ENCODE measurements at regions not wholly inside any gene's neighbourhood (a gene's known extent, or its start where the extent isn't known, plus 50 kb on each side); places are given as distances from the start of the nearest gene placed in this dataset.

DNA sequence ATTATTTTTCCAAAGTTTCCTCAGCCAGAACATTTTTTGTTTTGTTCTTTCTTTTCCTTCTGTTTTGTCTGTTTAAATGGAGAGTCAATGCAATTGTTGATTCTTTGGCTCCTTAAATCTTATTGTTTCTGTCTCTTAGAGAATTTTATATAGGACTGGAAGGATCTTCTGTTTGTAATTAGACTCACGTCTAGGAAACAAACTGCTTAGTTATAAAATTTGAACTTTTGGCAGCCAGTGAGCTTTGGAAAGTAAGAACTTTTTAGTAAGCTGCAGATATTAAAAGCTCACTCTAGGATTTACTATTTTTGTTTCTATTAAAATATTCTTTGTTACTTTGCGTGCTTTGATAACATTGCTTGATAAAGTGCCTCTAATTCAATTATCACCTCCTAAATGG lies 109.8 kb upstream of the HNRNPU start:
- no peaks in the 10 kb centered on the region for H3K36me3 ChIP-seq (ENCODE audit: insufficient read depth, low read length)
- DNase-seq = no peak
- H2AFZ ChIP-seq (ENCODE audit: low read depth, low read length) = no peak overlapping the region
- H4K20me1 ChIP-seq (ENCODE audit: insufficient read depth, low read length) = no peaks in the 10 kb centered on the region
- no peak overlapping the region for H3K9ac ChIP-seq (ENCODE audit: low read depth, low read length)
- no peak overlapping the region for H3K27ac ChIP-seq (ENCODE audit: low read length)
- no peaks in the 10 kb centered on the region for H3K27me3 ChIP-seq (ENCODE audit: insufficient read depth, low read length, poor library complexity)
- no peaks in the 10 kb centered on the region for H3K9me3 ChIP-seq (ENCODE audit: insufficient read depth, low read length, severe bottlenecking)
- peaks cover 18% of the 10 kb centered on the region for H3K4me1 ChIP-seq (ENCODE audit: insufficient read depth, low read length)
- no peak for TF ChIP-seq EZH2 (IDR thresholded peaks at IDR 0.05; ENCODE audit: borderline replicate concordance, low read depth, low read length, severe bottlenecking)
- TF ChIP-seq, protein P1, sequence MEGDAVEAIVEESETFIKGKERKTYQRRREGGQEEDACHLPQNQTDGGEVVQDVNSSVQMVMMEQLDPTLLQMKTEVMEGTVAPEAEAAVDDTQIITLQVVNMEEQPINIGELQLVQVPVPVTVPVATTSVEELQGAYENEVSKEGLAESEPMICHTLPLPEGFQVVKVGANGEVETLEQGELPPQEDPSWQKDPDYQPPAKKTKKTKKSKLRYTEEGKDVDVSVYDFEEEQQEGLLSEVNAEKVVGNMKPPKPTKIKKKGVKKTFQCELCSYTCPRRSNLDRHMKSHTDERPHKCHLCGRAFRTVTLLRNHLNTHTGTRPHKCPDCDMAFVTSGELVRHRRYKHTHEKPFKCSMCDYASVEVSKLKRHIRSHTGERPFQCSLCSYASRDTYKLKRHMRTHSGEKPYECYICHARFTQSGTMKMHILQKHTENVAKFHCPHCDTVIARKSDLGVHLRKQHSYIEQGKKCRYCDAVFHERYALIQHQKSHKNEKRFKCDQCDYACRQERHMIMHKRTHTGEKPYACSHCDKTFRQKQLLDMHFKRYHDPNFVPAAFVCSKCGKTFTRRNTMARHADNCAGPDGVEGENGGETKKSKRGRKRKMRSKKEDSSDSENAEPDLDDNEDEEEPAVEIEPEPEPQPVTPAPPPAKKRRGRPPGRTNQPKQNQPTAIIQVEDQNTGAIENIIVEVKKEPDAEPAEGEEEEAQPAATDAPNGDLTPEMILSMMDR (IDR thresholded peaks at IDR 0.05; ENCODE audit: borderline replicate concordance, extremely low read depth, low read length, poor library complexity, severe bottlenecking) = no peak
- H3K4me3 ChIP-seq (ENCODE audit: low read depth in 1 of 2, low read length in 2 of 2) = no peak overlapping the region
- peaks cover 54% of the 10 kb centered on the region for H3K79me2 ChIP-seq (ENCODE audit: insufficient read depth, low read length)
- H3K4me2 ChIP-seq (ENCODE audit: insufficient read depth, low read length) = no peak overlapping the region
- ATAC-seq (ENCODE audit: insufficient read depth, low read depth) = no peak

DNA sequence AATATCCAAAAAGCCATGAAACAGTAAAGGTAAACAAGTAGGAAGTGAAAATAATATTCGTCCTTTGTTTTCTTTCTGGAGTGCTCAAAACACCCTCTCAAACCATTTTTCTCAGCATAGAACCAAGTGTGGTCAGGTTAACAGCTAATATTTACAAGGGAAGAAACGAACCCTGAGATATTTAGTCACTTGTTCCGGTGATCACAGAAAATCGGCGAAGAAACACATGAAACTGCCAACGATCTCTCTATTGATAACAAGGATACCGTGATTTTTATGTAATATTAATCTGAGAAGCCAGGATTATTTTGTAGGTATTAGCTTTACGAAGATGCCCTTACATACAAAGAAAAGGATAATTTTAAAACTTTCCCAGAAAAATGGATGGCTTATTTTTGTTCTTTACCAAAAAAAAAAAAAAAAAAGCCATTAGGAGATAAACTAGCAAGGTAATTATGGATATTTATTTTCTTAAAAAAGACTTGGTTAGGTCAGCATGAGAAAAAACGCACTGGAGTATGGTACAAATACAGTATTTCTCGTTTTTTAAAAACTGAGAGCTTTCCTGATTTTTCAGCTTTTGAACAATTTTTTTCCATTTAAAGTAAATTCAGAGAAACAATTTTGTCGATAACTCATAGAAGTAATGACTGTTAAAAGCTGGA lies 107.3 kb upstream of the HNRNPU start:
- no peaks in the 10 kb centered on the region for H3K36me3 ChIP-seq (ENCODE audit: insufficient read depth, low read length)
- H4K20me1 ChIP-seq (ENCODE audit: insufficient read depth, low read length) = no peaks in the 10 kb centered on the region
- H3K27ac ChIP-seq (ENCODE audit: low read length) = peak overlapping the region; percentile 93
- H3K4me2 ChIP-seq (ENCODE audit: insufficient read depth, low read length) = peak overlapping the region; percentile 68
- TF ChIP-seq EZH2 (IDR thresholded peaks at IDR 0.05; ENCODE audit: borderline replicate concordance, low read depth, low read length, severe bottlenecking) = no peak
- TF ChIP-seq, protein P1 (IDR thresholded peaks at IDR 0.05; ENCODE audit: borderline replicate concordance, extremely low read depth, low read length, poor library complexity, severe bottlenecking) = no peak
- no peaks in the 10 kb centered on the region for H3K27me3 ChIP-seq (ENCODE audit: insufficient read depth, low read length, poor library complexity)
- ATAC-seq (ENCODE audit: insufficient read depth, low read depth) (no peak), DNase-seq (no peak)
- no peaks in the 10 kb centered on the region for H3K9me3 ChIP-seq (ENCODE audit: insufficient read depth, low read length, severe bottlenecking)
- H3K4me1 ChIP-seq (ENCODE audit: insufficient read depth, low read length) = peaks cover 21% of the 10 kb centered on the region
- peak overlapping the region; percentile 99 for H2AFZ ChIP-seq (ENCODE audit: low read depth, low read length)
- peaks cover 41% of the 10 kb centered on the region for H3K79me2 ChIP-seq (ENCODE audit: insufficient read depth, low read length)
- H3K4me3 ChIP-seq (ENCODE audit: low read depth in 1 of 2, low read length in 2 of 2) = peak overlapping the region; percentile 59
- peak overlapping the region; percentile 94 for H3K9ac ChIP-seq (ENCODE audit: low read depth, low read length)

DNA sequence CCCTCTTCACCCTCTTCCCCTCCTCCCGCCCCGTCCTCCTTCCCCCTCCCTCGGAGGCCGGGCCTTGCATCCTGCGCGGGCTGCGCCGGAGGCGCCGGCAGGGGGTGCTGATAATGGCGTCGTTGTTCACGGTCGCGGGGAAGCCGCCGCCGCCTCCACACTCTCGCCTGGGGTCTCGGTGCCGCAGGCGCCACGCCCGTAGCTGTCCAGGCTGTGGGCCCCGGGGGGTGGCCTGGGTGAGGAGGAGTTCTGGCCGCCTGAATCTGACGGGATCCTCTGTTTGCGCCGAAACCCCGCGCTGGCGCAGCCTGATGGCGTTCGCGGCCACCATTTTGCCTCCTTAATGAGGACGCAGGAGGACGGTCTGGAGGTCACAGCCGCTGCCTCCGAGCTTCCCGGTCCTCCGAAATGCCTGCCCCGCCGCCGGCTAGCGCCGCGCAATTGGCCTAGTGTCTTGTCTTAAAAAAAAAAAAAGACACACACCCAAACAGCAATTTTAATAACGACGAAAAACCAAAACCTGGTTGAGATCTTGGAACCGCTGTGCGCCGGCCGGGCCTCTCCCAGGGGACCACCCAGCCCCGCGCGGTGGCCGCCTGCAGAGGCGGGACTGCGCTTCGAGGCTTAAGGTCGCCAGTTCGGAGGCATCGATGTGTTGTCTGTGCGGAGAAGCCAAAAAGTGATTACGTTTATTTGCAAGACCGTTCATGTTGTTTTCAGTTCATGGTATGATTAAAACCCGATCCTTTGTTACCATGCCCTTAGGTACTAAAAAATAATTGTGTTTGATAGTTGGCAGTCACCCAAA lies 106.6 kb upstream of the HNRNPU start:
- Histone ChIP-seq H4K20me1 (ENCODE audit: insufficient read depth, low read length) (no peaks in the 10 kb centered on the region), H3K79me2 (ENCODE audit: insufficient read depth, low read length) (peaks cover 37% of the 10 kb centered on the region), H3K4me1 (ENCODE audit: insufficient read depth, low read length) (peaks cover 21% of the 10 kb centered on the region), H3K27me3 (ENCODE audit: insufficient read depth, low read length, poor library complexity) (no peaks in the 10 kb centered on the region), H3K4me2 (ENCODE audit: insufficient read depth, low read length) (peak overlapping the region; percentile 68), H3K36me3 (ENCODE audit: insufficient read depth, low read length) (no peaks in the 10 kb centered on the region), H3K27ac (ENCODE audit: low read length) (peak overlapping the region; percentile 93), H2AFZ (ENCODE audit: low read depth, low read length) (peak overlapping the region; percentile 99), H3K4me3 (ENCODE audit: low read depth in 1 of 2, low read length in 2 of 2) (peak overlapping the region; percentile 59), H3K9me3 (ENCODE audit: insufficient read depth, low read length, severe bottlenecking) (no peaks in the 10 kb centered on the region), H3K9ac (ENCODE audit: low read depth, low read length) (peak overlapping the region; percentile 94)
- ATAC-seq (ENCODE audit: insufficient read depth, low read depth) = peak; percentile 74
- DNase-seq = peak; percentile 95
- no peak for TF ChIP-seq EZH2 (IDR thresholded peaks at IDR 0.05; ENCODE audit: borderline replicate concordance, low read depth, low read length, severe bottlenecking)
- TF ChIP-seq, protein P1 (IDR thresholded peaks at IDR 0.05; ENCODE audit: borderline replicate concordance, extremely low read depth, low read length, poor library complexity, severe bottlenecking) = peak; percentile 78
